GM23338 (cell line): ENCODE measurements at regions not wholly inside any gene's neighbourhood (a gene's known extent, or its start where the extent isn't known, plus 50 kb on each side); places are given as distances from the start of the nearest gene placed in this dataset.

Experiments
- ATAC-seq: fragments of 200-7000 bp; cut with Tn5 transposase; 3 replicates; pipeline ENCODE4 v1.9.1; 2020
- DNase-seq: peaks from one replicate; pipeline ENCODE4 v3.0.0-alpha.2; 2015; ENCODE audit warnings: low spot score
- H2AFZ ChIP-seq: fragments of 200-600 bp; sonication (generic); 2 replicates; pipeline ENCODE4 v1.8.0; 2016; ENCODE audit warnings: antibody characterized with exemption, mild to moderate bottlenecking, moderate library complexity
- H3F3A ChIP-seq: fragments of 200-600 bp; sonication (generic); replicated peaks from 2 replicates; pipeline ENCODE4 v1.8.0; 2017; ENCODE audit warnings: antibody characterized with exemption, mixed run types, low read depth
- H3K27ac ChIP-seq: fragments of 200-600 bp; sonication (generic); 2 replicates; pipeline ENCODE4 v1.6.1; 2016; ENCODE audit warnings: low read depth
- H3K27me3 ChIP-seq: fragments of 200-600 bp; sonication (generic); 2 replicates; pipeline ENCODE4 v1.8.0; 2016; ENCODE audit warnings: mild to moderate bottlenecking, mixed run types, moderate library complexity; ENCODE audit not compliant: insufficient read depth
- H3K36me3 ChIP-seq: fragments of 200-600 bp; sonication (generic); 2 replicates; pipeline ENCODE4 v1.8.0; 2016; ENCODE audit warnings: mild to moderate bottlenecking; ENCODE audit not compliant: insufficient read depth
- H3K4me1 ChIP-seq: fragments of 200-600 bp; sonication (generic); 2 replicates; pipeline ENCODE4 v1.8.0; 2016; ENCODE audit warnings: mild to moderate bottlenecking, moderate library complexity; ENCODE audit not compliant: insufficient read depth
- H3K4me2 ChIP-seq: fragments of 200-600 bp; sonication (generic); 2 replicates; pipeline ENCODE4 v1.7.1; 2017; ENCODE audit warnings: mixed run types
- H3K4me3 ChIP-seq: fragments of 200-600 bp; sonication (generic); 2 replicates; pipeline ENCODE4 v1.6.1; 2016; ENCODE audit warnings: mixed run types
- H3K79me2 ChIP-seq: fragments of 200-600 bp; sonication (generic); replicated peaks from 2 replicates; pipeline ENCODE4 v1.8.0; 2017; ENCODE audit warnings: mild to moderate bottlenecking; ENCODE audit not compliant: insufficient read depth
- H3K9me2 ChIP-seq: fragments of 200-600 bp; sonication (generic); 2 replicates; pipeline ENCODE4 v1.8.0; 2017; ENCODE audit not compliant: insufficient read depth
- H4K20me1 ChIP-seq: fragments of 200-600 bp; sonication (generic); replicated peaks from 2 replicates; pipeline ENCODE4 v1.8.0; 2017; ENCODE audit warnings: mild to moderate bottlenecking; ENCODE audit not compliant: insufficient read depth
- H3K27ac Mint-ChIP-seq: 2 replicates; pipeline ENCODE4 v1.8.0; 2020; ENCODE audit warnings: inconsistent platforms, mild to moderate bottlenecking, moderate library complexity, mixed read lengths
- H3K27me3 Mint-ChIP-seq: 3 replicates; pipeline ENCODE4 v1.8.0; 2022; ENCODE audit warnings: low read depth, mild to moderate bottlenecking, moderate library complexity, mixed read lengths, inconsistent platforms; ENCODE audit not compliant: insufficient read depth, poor library complexity
- H3K36me3 Mint-ChIP-seq: 3 replicates; pipeline ENCODE4 v1.8.0; 2021; ENCODE audit warnings: low read depth, mild to moderate bottlenecking, inconsistent platforms, moderate library complexity, mixed read lengths
- H3K4me1 Mint-ChIP-seq: 3 replicates; pipeline ENCODE4 v1.8.0; 2020; ENCODE audit warnings: mild to moderate bottlenecking, inconsistent platforms, mixed read lengths
- H3K4me3 Mint-ChIP-seq: 3 replicates; pipeline ENCODE4 v1.8.0; 2021; ENCODE audit warnings: moderate library complexity, mild to moderate bottlenecking, inconsistent platforms, mixed read lengths
- H3K9me3 Mint-ChIP-seq: 3 replicates; pipeline ENCODE4 v1.8.0; 2020; ENCODE audit warnings: moderate library complexity, mild to moderate bottlenecking, inconsistent platforms, mixed read lengths
- CTCF ChIP-seq, 2 experiments: fragments of 200-600 bp in 1 of 2; sonication (generic) in 1 of 2; conservative IDR thresholded peaks; 2 replicates each; pipeline versions ENCODE4 v1.5.1 to v1.6.1; 2016 to 2017; ENCODE audit warnings: antibody characterized with exemption in 2 of 2, low read depth in 2 of 2, mild to moderate bottlenecking in 2 of 2, moderate library complexity in 1 of 2
- POLR2AphosphoS5 ChIP-seq: IDR thresholded peaks from 2 replicates; pipeline ENCODE4 v1.6.1; 2016; ENCODE audit warnings: antibody characterized with exemption, low read depth
- ZNF331 ChIP-seq: fragments of 250-450 bp; sonication (Bioruptor Pico); IDR thresholded peaks from 2 replicates; pipeline ENCODE4 v1.5.0; 2020; ENCODE audit warnings: low read depth, mild to moderate bottlenecking, moderate library complexity
- ZNF462 ChIP-seq: fragments of 250-450 bp; sonication (Bioruptor Pico); IDR thresholded peaks from 2 replicates; pipeline ENCODE4 v1.5.0; 2020; ENCODE audit warnings: mild to moderate bottlenecking, moderate library complexity

GRCh38 chr6:19771753-19772336, 65.3 kb upstream of the ID4 start (continued):
- TF ChIP-seq ZNF462 (CRISPR knock-in tag) = no peak
- TF ChIP-seq POLR2AphosphoS5 = no peak

DNA sequence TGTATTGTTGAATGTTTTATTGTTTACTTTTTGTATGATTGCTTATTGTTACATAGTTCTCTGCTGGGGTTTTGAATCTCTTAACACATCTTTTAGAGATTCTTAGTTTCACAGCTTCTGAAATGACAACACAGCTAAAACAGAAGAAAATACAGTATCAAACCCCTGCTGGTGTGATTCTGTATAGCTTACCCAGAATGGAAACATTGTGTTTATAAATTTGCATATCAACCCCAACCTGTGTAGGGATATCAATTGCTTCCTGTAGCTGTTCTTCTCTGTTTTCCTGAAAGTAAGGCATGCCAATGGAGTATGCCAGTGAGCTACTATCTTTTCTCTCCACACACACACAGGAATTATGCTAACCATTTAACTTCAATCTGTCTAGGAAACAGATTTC, 64.3 kb upstream of the ID4 start:
- H3K9me2 ChIP-seq = no peaks in the 10 kb centered on the region
- no peaks in the 10 kb centered on the region for H3F3A ChIP-seq
- ATAC-seq = no peak; the same call in 2 of the 3 replicates
- no peaks in the 10 kb centered on the region for H3K36me3 ChIP-seq
- H3K79me2 ChIP-seq = no peaks in the 10 kb centered on the region
- Mint-ChIP-seq H3K27ac (no peak overlapping the region), H3K4me3 (no peak overlapping the region), H3K4me1 (peaks cover 6% of the 10 kb centered on the region), H3K36me3 (no peaks in the 10 kb centered on the region), H3K9me3 (peaks cover 4% of the 10 kb centered on the region; the same call in 1 of the 3 replicates), H3K27me3 (peaks cover 3% of the 10 kb centered on the region)
- no peak for TF ChIP-seq ZNF331 (CRISPR knock-in tag)
- peak in 1 of 2 experiments; percentile 48; a peak in 2 of 4 replicates for TF ChIP-seq CTCF (conservative IDR thresholded peaks at IDR 0.05; ENCODE audit: low read depth in 2 of 2)
- H2AFZ ChIP-seq = no peak overlapping the region
- no peak overlapping the region for H3K27ac ChIP-seq
- H3K4me1 ChIP-seq = no peaks in the 10 kb centered on the region
- peak; percentile 20 for DNase-seq
- no peak overlapping the region for H3K4me3 ChIP-seq
- H3K27me3 ChIP-seq = no peaks in the 10 kb centered on the region
- no peak overlapping the region for H3K4me2 ChIP-seq
- no peaks in the 10 kb centered on the region for H4K20me1 ChIP-seq
